ENCODE measurements at regions not wholly inside any gene's neighbourhood (a gene's known extent, or its start where the extent isn't known, plus 50 kb on each side); places are given as distances from the start of the nearest gene placed in this dataset.
A peak's percentile ranks its signal among the peaks of the same experiment; 100 is the strongest.

- Histone ChIP-seq H2BK15ac (ENCODE audit: low read length) (no peak overlapping the region), H3K27ac (ENCODE audit: low read depth, low read length) (no peak overlapping the region), H3K4me3 (ENCODE audit: extremely low read depth in 1 of 4, insufficient read depth in 2 of 4, low read depth in 3 of 4, low read length in 4 of 4) (no peak overlapping the region), H3K4me2 (ENCODE audit: insufficient read depth in 1 of 2, low read depth in 2 of 2, low read length in 2 of 2) (no peak overlapping the region), H3K27me3 (replicated peaks in 1 of 4; ENCODE audit: control insufficient read depth in 3 of 4, extremely low read depth in 1 of 4, insufficient read depth in 3 of 4, low read length in 3 of 4) (no peaks in the 10 kb centered on the region), H3K56ac (replicated peaks; ENCODE audit: insufficient read length, low read depth, low read length) (no peak overlapping the region), H2BK20ac (ENCODE audit: low read length) (no peak overlapping the region), H3K9me3 (ENCODE audit: insufficient read depth in 2 of 2, low read depth in 1 of 2, low read length in 1 of 2) (no peaks in the 10 kb centered on the region), H2BK5ac (ENCODE audit: low read depth, low read length) (no peak overlapping the region), H3K14ac (ENCODE audit: insufficient read length) (no peak overlapping the region), H4K5ac (ENCODE audit: insufficient read length, low read depth, low read length) (no peak overlapping the region), H4K20me1 (replicated peaks in 1 of 2; ENCODE audit: control insufficient read depth in 1 of 2, insufficient read depth in 2 of 2, low read length in 2 of 2) (no peaks in the 10 kb centered on the region), H3K23me2 (ENCODE audit: low read depth, low read length) (no peaks in the 10 kb centered on the region), H2BK120ac (replicated peaks; ENCODE audit: low read depth, low read length) (no peak overlapping the region), H4K91ac (replicated peaks; ENCODE audit: insufficient read length, low read length) (no peak overlapping the region), H3K9ac (replicated peaks in 1 of 4; ENCODE audit: extremely low read depth in 1 of 4, low read depth in 3 of 4, low read length in 3 of 4) (no peak overlapping the region), H2AFZ (ENCODE audit: low read length) (no peak overlapping the region), H3K36me3 (ENCODE audit: control insufficient read depth in 2 of 4, insufficient read depth in 4 of 4, low read length in 3 of 4) (no peaks in the 10 kb centered on the region), H3K4ac (replicated peaks; ENCODE audit: insufficient read length, low read depth, low read length) (no peak overlapping the region), H3K79me1 (ENCODE audit: low read depth, low read length) (no peaks in the 10 kb centered on the region), H4K8ac (ENCODE audit: extremely low read depth, insufficient read depth, low read length) (no peak overlapping the region), H3K18ac (ENCODE audit: extremely low read depth, low read length) (no peak overlapping the region), H2BK12ac (ENCODE audit: low read depth, low read length) (no peak overlapping the region; the same call in 1 of the 2 replicates), H3K79me2 (ENCODE audit: control insufficient read depth in 1 of 2, insufficient read depth in 2 of 2, low read length in 2 of 2) (no peaks in the 10 kb centered on the region), H3K23ac (ENCODE audit: insufficient read length) (no peak overlapping the region), H2AK5ac (ENCODE audit: low read depth, low read length) (no peak overlapping the region), H3K4me1 (replicated peaks in 1 of 4; ENCODE audit: control insufficient read depth in 3 of 4, insufficient read depth in 4 of 4, low read length in 3 of 4) (no peaks in the 10 kb centered on the region; a peak in 1 of 7 replicates)
- ChIA-PET CTCF (ENCODE audit: partially characterized antibody) (interaction anchor here (0.6 to 2.7 kb wide), 14 partner anchors 11 to 328 kb away, joined by 3 to 28 read pairs (median 3); no protein-coding TSS in a partner anchor), POLR2A (ENCODE audit: partially characterized antibody) (no interaction called here)
- FAIRE-seq (no peak), DNase-seq (ENCODE audit: low read depth in 1 of 2, low spot score in 2 of 2) (peak in 1 of 2 experiments; percentile 29)
- WGBS, 2 experiments (ENCODE audit: extremely low coverage in 1 of 2, insufficient coverage in 1 of 2, insufficient read length in 1 of 2, insufficient replicate concordance in 2 of 2, low coverage in 1 of 2, low lambda C conversion rate in 2 of 2, missing lambda C conversion rate in 1 of 2), result 84% methylated on average over 8 of the region's 8 CpGs; no CpG with 5 or more reads in 1 of the 2 experiments
- TF ChIP-seq BACH1 (IDR thresholded peaks at IDR 0.05; ENCODE audit: low read length), result no peak
- TF ChIP-seq BRCA1 (IDR thresholded peaks at IDR 0.05; ENCODE audit: low read depth, low read length), result no peak
- no peak for TF ChIP-seq SP4 (IDR thresholded peaks at IDR 0.05; ENCODE audit: low read length)
- TF ChIP-seq MAFK (IDR thresholded peaks at IDR 0.05; ENCODE audit: low read depth, low read length), result no peak
- no peak for TF ChIP-seq HDAC2 (IDR thresholded peaks at IDR 0.05; ENCODE audit: borderline replicate concordance in 1 of 2, low read depth in 2 of 2, low read length in 2 of 2)
- no peak for TF ChIP-seq POU5F1 (IDR thresholded peaks at IDR 0.05; ENCODE audit: low read depth, low read length)
- TF ChIP-seq SIX5 (IDR thresholded peaks at IDR 0.05; ENCODE audit: low read depth, low read length), result no peak
- TF ChIP-seq KDM4A (IDR thresholded peaks at IDR 0.05; ENCODE audit: low read depth, low read length, severe bottlenecking), result no peak
- no peak for TF ChIP-seq NRF1 (IDR thresholded peaks at IDR 0.05; ENCODE audit: low read depth, low read length)
- TF ChIP-seq MAX (IDR thresholded peaks at IDR 0.05), result no peak
- no peak for TF ChIP-seq POLR2A (IDR thresholded peaks at IDR 0.05; ENCODE audit: control extremely low read depth in 1 of 2, low read depth in 2 of 2, low read length in 2 of 2)
- no peak for TF ChIP-seq YY1 (IDR thresholded peaks at IDR 0.05; ENCODE audit: low read depth, low read length)
- no peak for TF ChIP-seq BCL11A (IDR thresholded peaks at IDR 0.05; ENCODE audit: low read depth in 2 of 2, low read length in 2 of 2)
These were observed 350.9 kb upstream of the TNRC6C start for GRCh38 chr17:77607606-77608005.
